GM23338 (cell line): ENCODE measurements at regions not wholly inside any gene's neighbourhood (a gene's known extent, or its start where the extent isn't known, plus 50 kb on each side); places are given as distances from the start of the nearest gene placed in this dataset.

Experiments used
- ATAC-seq: fragments of 200-7000 bp; cut with Tn5 transposase; 3 replicates; pipeline ENCODE4 v1.9.1; 2020
- DNase-seq: peaks from one replicate; pipeline ENCODE4 v3.0.0-alpha.2; 2015; ENCODE audit warnings: low spot score
- H2AFZ ChIP-seq: fragments of 200-600 bp; sonication (generic); 2 replicates; pipeline ENCODE4 v1.8.0; 2016; ENCODE audit warnings: antibody characterized with exemption, mild to moderate bottlenecking, moderate library complexity
- H3F3A ChIP-seq: fragments of 200-600 bp; sonication (generic); replicated peaks from 2 replicates; pipeline ENCODE4 v1.8.0; 2017; ENCODE audit warnings: antibody characterized with exemption, mixed run types, low read depth
- H3K27ac ChIP-seq: fragments of 200-600 bp; sonication (generic); 2 replicates; pipeline ENCODE4 v1.6.1; 2016; ENCODE audit warnings: low read depth
- H3K27me3 ChIP-seq: fragments of 200-600 bp; sonication (generic); 2 replicates; pipeline ENCODE4 v1.8.0; 2016; ENCODE audit warnings: mild to moderate bottlenecking, mixed run types, moderate library complexity; ENCODE audit not compliant: insufficient read depth
- H3K36me3 ChIP-seq: fragments of 200-600 bp; sonication (generic); 2 replicates; pipeline ENCODE4 v1.8.0; 2016; ENCODE audit warnings: mild to moderate bottlenecking; ENCODE audit not compliant: insufficient read depth
- H3K4me1 ChIP-seq: fragments of 200-600 bp; sonication (generic); 2 replicates; pipeline ENCODE4 v1.8.0; 2016; ENCODE audit warnings: mild to moderate bottlenecking, moderate library complexity; ENCODE audit not compliant: insufficient read depth
- H3K4me2 ChIP-seq: fragments of 200-600 bp; sonication (generic); 2 replicates; pipeline ENCODE4 v1.7.1; 2017; ENCODE audit warnings: mixed run types
- H3K4me3 ChIP-seq: fragments of 200-600 bp; sonication (generic); 2 replicates; pipeline ENCODE4 v1.6.1; 2016; ENCODE audit warnings: mixed run types
- H3K79me2 ChIP-seq: fragments of 200-600 bp; sonication (generic); replicated peaks from 2 replicates; pipeline ENCODE4 v1.8.0; 2017; ENCODE audit warnings: mild to moderate bottlenecking; ENCODE audit not compliant: insufficient read depth
- H3K9me2 ChIP-seq: fragments of 200-600 bp; sonication (generic); 2 replicates; pipeline ENCODE4 v1.8.0; 2017; ENCODE audit not compliant: insufficient read depth
- H4K20me1 ChIP-seq: fragments of 200-600 bp; sonication (generic); replicated peaks from 2 replicates; pipeline ENCODE4 v1.8.0; 2017; ENCODE audit warnings: mild to moderate bottlenecking; ENCODE audit not compliant: insufficient read depth
- H3K27ac Mint-ChIP-seq: 2 replicates; pipeline ENCODE4 v1.8.0; 2020; ENCODE audit warnings: inconsistent platforms, mild to moderate bottlenecking, moderate library complexity, mixed read lengths
- H3K27me3 Mint-ChIP-seq: 3 replicates; pipeline ENCODE4 v1.8.0; 2022; ENCODE audit warnings: low read depth, mild to moderate bottlenecking, moderate library complexity, mixed read lengths, inconsistent platforms; ENCODE audit not compliant: insufficient read depth, poor library complexity
- H3K36me3 Mint-ChIP-seq: 3 replicates; pipeline ENCODE4 v1.8.0; 2021; ENCODE audit warnings: low read depth, mild to moderate bottlenecking, inconsistent platforms, moderate library complexity, mixed read lengths
- H3K4me1 Mint-ChIP-seq: 3 replicates; pipeline ENCODE4 v1.8.0; 2020; ENCODE audit warnings: mild to moderate bottlenecking, inconsistent platforms, mixed read lengths
- H3K4me3 Mint-ChIP-seq: 3 replicates; pipeline ENCODE4 v1.8.0; 2021; ENCODE audit warnings: moderate library complexity, mild to moderate bottlenecking, inconsistent platforms, mixed read lengths
- H3K9me3 Mint-ChIP-seq: 3 replicates; pipeline ENCODE4 v1.8.0; 2020; ENCODE audit warnings: moderate library complexity, mild to moderate bottlenecking, inconsistent platforms, mixed read lengths
- CREB1 ChIP-seq: fragments of 250-450 bp; sonication (Bioruptor Pico); IDR thresholded peaks from 2 replicates; pipeline ENCODE4 v1.5.0; 2020; ENCODE audit warnings: low read depth, mild to moderate bottlenecking, moderate library complexity
- CTCF ChIP-seq, 2 experiments: fragments of 200-600 bp in 1 of 2; sonication (generic) in 1 of 2; conservative IDR thresholded peaks; 2 replicates each; pipeline versions ENCODE4 v1.5.1 to v1.6.1; 2016 to 2017; ENCODE audit warnings: antibody characterized with exemption in 2 of 2, low read depth in 2 of 2, mild to moderate bottlenecking in 2 of 2, moderate library complexity in 1 of 2
- ETS1 ChIP-seq: IDR thresholded peaks from 2 replicates; pipeline ENCODE4 v1.6.1; 2016; ENCODE audit warnings: antibody characterized with exemption
- EZH2phosphoT487 ChIP-seq: fragments of 200-600 bp; sonication (generic); IDR thresholded peaks from one replicate; pipeline ENCODE4 v1.8.1; 2018; ENCODE audit warnings: antibody characterized with exemption; ENCODE audit not compliant: unreplicated experiment
- JUNB ChIP-seq: IDR thresholded peaks from one replicate; pipeline ENCODE4 v1.6.1; 2016; ENCODE audit warnings: antibody characterized with exemption; ENCODE audit not compliant: unreplicated experiment
- NANOG ChIP-seq: IDR thresholded peaks from 2 replicates; pipeline ENCODE4 v1.6.1; 2016; ENCODE audit warnings: antibody characterized with exemption, borderline replicate concordance
- POLR2AphosphoS5 ChIP-seq: IDR thresholded peaks from 2 replicates; pipeline ENCODE4 v1.6.1; 2016; ENCODE audit warnings: antibody characterized with exemption, low read depth
- REST ChIP-seq: IDR thresholded peaks from one replicate; pipeline ENCODE4 v1.6.1; 2018; ENCODE audit warnings: antibody characterized with exemption; ENCODE audit not compliant: unreplicated experiment
- STAT1 ChIP-seq: IDR thresholded peaks from one replicate; pipeline ENCODE4 v1.6.1; 2016; ENCODE audit warnings: antibody characterized with exemption; ENCODE audit not compliant: unreplicated experiment
- ZNF114 ChIP-seq: fragments of 250-450 bp; sonication (Bioruptor Pico); IDR thresholded peaks from 2 replicates; pipeline ENCODE4 v1.5.0; 2020; ENCODE audit warnings: mild to moderate bottlenecking, moderate library complexity
- ZNF331 ChIP-seq: fragments of 250-450 bp; sonication (Bioruptor Pico); IDR thresholded peaks from 2 replicates; pipeline ENCODE4 v1.5.0; 2020; ENCODE audit warnings: low read depth, mild to moderate bottlenecking, moderate library complexity
- ZNF462 ChIP-seq: fragments of 250-450 bp; sonication (Bioruptor Pico); IDR thresholded peaks from 2 replicates; pipeline ENCODE4 v1.5.0; 2020; ENCODE audit warnings: mild to moderate bottlenecking, moderate library complexity

GRCh38 chr5:57532513-57533497 lies 50.2 kb upstream of the ACTBL2 start:
- H3K4me2 ChIP-seq: no peak overlapping the region
- DNase-seq: no peak
- peaks cover 12% of the 10 kb centered on the region for H3K9me2 ChIP-seq
- H3K4me1 Mint-ChIP-seq: no peaks in the 10 kb centered on the region
- no peaks in the 10 kb centered on the region for H3K27me3 ChIP-seq
- no peaks in the 10 kb centered on the region for H3K36me3 ChIP-seq
- no peak for ATAC-seq
- no peak overlapping the region for H3K4me3 Mint-ChIP-seq
- H2AFZ ChIP-seq: no peak overlapping the region
- H3K27ac Mint-ChIP-seq: no peak overlapping the region
- H3F3A ChIP-seq: no peaks in the 10 kb centered on the region
- H3K79me2 ChIP-seq: no peaks in the 10 kb centered on the region
- H3K9me3 Mint-ChIP-seq: no peaks in the 10 kb centered on the region
- H3K4me3 ChIP-seq: no peak overlapping the region
- H4K20me1 ChIP-seq: no peaks in the 10 kb centered on the region
- no peaks in the 10 kb centered on the region for H3K4me1 ChIP-seq
- no peaks in the 10 kb centered on the region for H3K36me3 Mint-ChIP-seq
- TF ChIP-seq EZH2phosphoT487 (no peak), CTCF (conservative IDR thresholded peaks at IDR 0.05; ENCODE audit: low read depth in 2 of 2) (no peak), ETS1 (no peak), NANOG (no peak), ZNF114 (no peak), JUNB (no peak), STAT1 (no peak), ZNF331 (no peak), CREB1 (CRISPR knock-in tag) (no peak), POLR2AphosphoS5 (no peak), REST (no peak), ZNF462 (CRISPR knock-in tag) (no peak)
- no peak overlapping the region for H3K27ac ChIP-seq
- no peaks in the 10 kb centered on the region for H3K27me3 Mint-ChIP-seq
